ENCODE measurements at regions not wholly inside any gene's neighbourhood (a gene's known extent, or its start where the extent isn't known, plus 50 kb on each side); places are given as distances from the start of the nearest gene placed in this dataset.

GRCh38 chr13:89281331-89281730 is 1610.2 kb downstream of the SLITRK5 start:
- no peaks in the 10 kb centered on the region for H3K36me3 ChIP-seq (ENCODE audit: control insufficient read depth, insufficient read depth, low read length)
- no peak overlapping the region for H2BK20ac ChIP-seq (ENCODE audit: low read depth, low read length)
- intact Hi-C loops (cut with micrococcal nuclease): no loop called here
- H3K18ac ChIP-seq (ENCODE audit: low read depth, low read length): no peak overlapping the region
- no peak overlapping the region for H3K56ac ChIP-seq (ENCODE audit: extremely low read depth, insufficient read depth, low read length)
- H3K27me3 ChIP-seq (ENCODE audit: control insufficient read depth, insufficient read depth, low read length): no peaks in the 10 kb centered on the region
- no peak overlapping the region for H3K9ac ChIP-seq (ENCODE audit: low read depth, low read length)
- H3K4me3 ChIP-seq (ENCODE audit: insufficient read depth, low read depth, low read length): no peak overlapping the region
- no peak overlapping the region for H2AK9ac ChIP-seq (replicated peaks; ENCODE audit: low read depth, low read length, poor library complexity)
- no CpG with 5 or more reads among the region's 3 CpGs for WGBS, 2 experiments (ENCODE audit: extremely low coverage in 2 of 2, insufficient read length in 1 of 2)
- BruUV-seq (replicated peaks): no TSS peak
- no peak overlapping the region for H2AFZ ChIP-seq (replicated peaks; ENCODE audit: low read length, poor library complexity)
- no peak overlapping the region for H4K5ac ChIP-seq (ENCODE audit: low read depth, low read length)
- H2BK5ac ChIP-seq (ENCODE audit: low read depth, low read length, poor library complexity, severe bottlenecking): no peak overlapping the region
- no peak overlapping the region for H3K4me2 ChIP-seq (ENCODE audit: low read depth, low read length)
- dilution Hi-C loops (cut with HindIII; ENCODE audit: low sequenced_read_pairs, unreplicated experiment): no loop called here
- no peak overlapping the region for H3K14ac ChIP-seq (replicated peaks; ENCODE audit: low read depth, low read length)
- no peak overlapping the region for H3K27ac ChIP-seq (ENCODE audit: insufficient read depth, low read length)
- H4K91ac ChIP-seq (ENCODE audit: insufficient read depth, low read depth, low read length): no peak overlapping the region
- H2BK15ac ChIP-seq (ENCODE audit: low read depth, low read length): no peak overlapping the region
- H3K79me1 ChIP-seq (ENCODE audit: low read depth in 1 of 2, low read length in 2 of 2): no peaks in the 10 kb centered on the region
- no peaks in the 10 kb centered on the region for H3K4me1 ChIP-seq (ENCODE audit: control insufficient read depth, insufficient read depth, low read length)
- ChIA-PET CTCF (interaction anchor here (0.6 kb wide), 1 partner anchor 11 kb away, joined by 3 read pairs; no protein-coding TSS in a partner anchor), POLR2A (ENCODE audit: unreplicated experiment) (no interaction called here)
- H4K20me1 ChIP-seq (ENCODE audit: insufficient read depth, low read length): no peaks in the 10 kb centered on the region
- H3K9me3 ChIP-seq (ENCODE audit: control insufficient read depth, insufficient read depth, low read length): peaks cover 3% of the 10 kb centered on the region; the same call in 1 of the 2 replicates
- H3K23ac ChIP-seq (ENCODE audit: low read depth, low read length): no peak overlapping the region
- DNase-seq (no peak), ATAC-seq (ENCODE audit: low read depth) (no peak)
- no peak overlapping the region for H4K8ac ChIP-seq (ENCODE audit: low read depth in 2 of 2, low read length in 2 of 2)
- no peaks in the 10 kb centered on the region for H3K9me1 ChIP-seq (ENCODE audit: insufficient read depth, low read length)
- no peak overlapping the region for H3K4ac ChIP-seq (ENCODE audit: low read depth, low read length)
- in situ Hi-C loops (cut with MboI; ENCODE audit: low sequenced_read_pairs): no loop called here
- H2BK120ac ChIP-seq (ENCODE audit: low read depth, low read length): no peak overlapping the region
- H2AK5ac ChIP-seq (ENCODE audit: low read depth, low read length): no peak overlapping the region
- TF ChIP-seq MAFK (IDR thresholded peaks at IDR 0.05; ENCODE audit: low read depth, low read length) (no peak), MXI1 (IDR thresholded peaks at IDR 0.05; ENCODE audit: borderline replicate concordance, low read depth, low read length) (no peak), BHLHE40 (IDR thresholded peaks at IDR 0.05; ENCODE audit: low read depth, low read length) (no peak), RFX5 (IDR thresholded peaks at IDR 0.05; ENCODE audit: low read depth, low read length) (no peak), CEBPB (IDR thresholded peaks at IDR 0.05; ENCODE audit: low read depth, low read length) (no peak), RCOR1 (IDR thresholded peaks at IDR 0.05; ENCODE audit: insufficient replicate concordance, low read length) (no peak), FOS (IDR thresholded peaks at IDR 0.05; ENCODE audit: low read depth, low read length) (no peak), USF2 (IDR thresholded peaks at IDR 0.05; ENCODE audit: low read depth, low read length) (no peak), NFE2L2 (IDR thresholded peaks at IDR 0.05; ENCODE audit: low read depth, low read length) (no peak), MAZ (IDR thresholded peaks at IDR 0.05; ENCODE audit: borderline replicate concordance, low read depth, low read length) (no peak), SMC3 (IDR thresholded peaks at IDR 0.05; ENCODE audit: low read depth, low read length) (no peak), RAD21 (IDR thresholded peaks at IDR 0.05; ENCODE audit: low read length) (no peak), CHD1 (IDR thresholded peaks at IDR 0.05; ENCODE audit: low read depth, low read length) (no peak), ELK1 (IDR thresholded peaks at IDR 0.05; ENCODE audit: borderline replicate concordance, low read depth, low read length) (no peak), POLR2A (IDR thresholded peaks at IDR 0.05; ENCODE audit: low read depth, low read length) (no peak), CTCF (conservative IDR thresholded peaks at IDR 0.05; ENCODE audit: low read depth, low read length) (no peak)

Measured in IMR-90 (cell line).